NCI-H748 (cell line): ENCODE measurements at regions not wholly inside any gene's neighbourhood (a gene's known extent, or its start where the extent isn't known, plus 50 kb on each side); places are given as distances from the start of the nearest gene placed in this dataset.
A peak's percentile ranks its signal among the peaks of the same experiment; 100 is the strongest.
"Not testable (repeated sequence)": the region's sequence is repeated elsewhere in the genome, so short reads cannot be mapped to it uniquely, and the experiment has no call there.

Experiments used
- DNase-seq: peaks from one replicate; lab custom pipeline; 2025; ENCODE audit not compliant: unreplicated experiment; lab: John Stamatoyannopoulos, UW

- DNase-seq = no peak
Measured at GRCh38 chr14:104230946-104231345, 92.6 kb downstream of the KIF26A start.

- DNase-seq = no peak
Measured at GRCh38 chr14:104232070-104232484, 93.7 kb downstream of the KIF26A start.

GRCh38 chr14:104234007-104234786 is 95.8 kb downstream of the KIF26A start:
- DNase-seq = not testable (repeated sequence)

- no peak for DNase-seq
Measured at GRCh38 chr14:104235686-104236085, 97.3 kb downstream of the KIF26A start.

GRCh38 chr14:104237651-104238423 is 99.5 kb downstream of the KIF26A start:
- no peak for DNase-seq

- no peak for DNase-seq
Measured at GRCh38 chr14:104238424-104239184, 100.2 kb downstream of the KIF26A start.

- no peak for DNase-seq
Measured at GRCh38 chr14:104239185-104239775, 100.9 kb downstream of the KIF26A start.

- DNase-seq = peak; percentile 43
Measured at GRCh38 chr14:104239861-104240301, 101.5 kb downstream of the KIF26A start.

- peak; percentile 99 for DNase-seq
Measured at GRCh38 chr14:104240434-104241157, 102.2 kb downstream of the KIF26A start.

GRCh38 chr14:104243200-104243599 is 104.8 kb downstream of the KIF26A start:
- DNase-seq = no peak

GRCh38 chr14:104244221-104245011 is 106.0 kb downstream of the KIF26A start:
- DNase-seq = no peak

GRCh38 chr14:104245075-104245474 is 106.7 kb downstream of the KIF26A start:
- no peak for DNase-seq

- DNase-seq = no peak
Measured at GRCh38 chr14:104245723-104246122, 107.3 kb downstream of the KIF26A start.

- no peak for DNase-seq
Measured at GRCh38 chr14:104246401-104247335, 108.3 kb downstream of the KIF26A start.

GRCh38 chr14:104247336-104248202 is 109.2 kb downstream of the KIF26A start:
- DNase-seq = no peak

GRCh38 chr14:104248203-104249055 is 110.0 kb downstream of the KIF26A start:
- DNase-seq = no peak

GRCh38 chr14:104249089-104249488 is 110.7 kb downstream of the KIF26A start:
- DNase-seq = no peak
